ENCODE measurements at regions not wholly inside any gene's neighbourhood (a gene's known extent, or its start where the extent isn't known, plus 50 kb on each side); places are given as distances from the start of the nearest gene placed in this dataset.
A peak's percentile ranks its signal among the peaks of the same experiment; 100 is the strongest.

- peak overlapping the region; percentile 32; the same call in 1 of the 2 replicates for H3K27ac Mint-ChIP-seq
- peaks cover 58% of the 10 kb centered on the region for H3K4me1 Mint-ChIP-seq (ENCODE audit: low read depth)
- H3K36me3 Mint-ChIP-seq (ENCODE audit: low read depth): peaks cover 6% of the 10 kb centered on the region; the same call in 1 of the 2 replicates
- TF ChIP-seq CTCF (IDR thresholded peaks at IDR 0.05): no peak
- no peaks in the 10 kb centered on the region for H3K9me3 Mint-ChIP-seq
- no peak overlapping the region for H3K4me3 Mint-ChIP-seq
- H3K27me3 Mint-ChIP-seq (ENCODE audit: insufficient read depth): no peaks in the 10 kb centered on the region
- DNase-seq: no peak
These were observed 235.7 kb upstream of the ELL2 start for GRCh38 chr5:96197347-96197746.

GRCh38 chr5:96196890-96197289 lies 235.2 kb upstream of the ELL2 start:
- Mint-ChIP-seq H3K27ac (peak overlapping the region; percentile 32), H3K36me3 (ENCODE audit: low read depth) (peaks cover 6% of the 10 kb centered on the region; the same call in 1 of the 2 replicates), H3K27me3 (ENCODE audit: insufficient read depth) (no peaks in the 10 kb centered on the region), H3K4me1 (ENCODE audit: low read depth) (peaks cover 58% of the 10 kb centered on the region), H3K9me3 (no peaks in the 10 kb centered on the region), H3K4me3 (no peak overlapping the region)
- TF ChIP-seq CTCF (IDR thresholded peaks at IDR 0.05): no peak
- DNase-seq: no peak

- no peaks in the 10 kb centered on the region for H3K27me3 Mint-ChIP-seq (ENCODE audit: insufficient read depth)
- no peak for TF ChIP-seq CTCF (IDR thresholded peaks at IDR 0.05)
- peaks cover 58% of the 10 kb centered on the region for H3K4me1 Mint-ChIP-seq (ENCODE audit: low read depth)
- DNase-seq: no peak
- H3K27ac Mint-ChIP-seq: no peak overlapping the region
- no peak overlapping the region for H3K4me3 Mint-ChIP-seq
- peaks cover 6% of the 10 kb centered on the region; the same call in 1 of the 2 replicates for H3K36me3 Mint-ChIP-seq (ENCODE audit: low read depth)
- no peaks in the 10 kb centered on the region for H3K9me3 Mint-ChIP-seq
These were observed 234.8 kb upstream of the ELL2 start for GRCh38 chr5:96196407-96196806.

- peak; percentile 24 for DNase-seq
- H3K27ac Mint-ChIP-seq: peak overlapping the region; percentile 26; the same call in 1 of the 2 replicates
- TF ChIP-seq CTCF (IDR thresholded peaks at IDR 0.05): no peak
These were observed 233.5 kb upstream of the ELL2 start for GRCh38 chr5:96195123-96195522.

GRCh38 chr5:96194593-96194992 lies 232.9 kb upstream of the ELL2 start:
- no peak overlapping the region for H3K4me3 Mint-ChIP-seq
- no peak for DNase-seq
- TF ChIP-seq CTCF (IDR thresholded peaks at IDR 0.05): no peak
- no peaks in the 10 kb centered on the region for H3K27me3 Mint-ChIP-seq (ENCODE audit: insufficient read depth)
- no peaks in the 10 kb centered on the region for H3K9me3 Mint-ChIP-seq
- H3K36me3 Mint-ChIP-seq (ENCODE audit: low read depth): peaks cover 6% of the 10 kb centered on the region; the same call in 1 of the 2 replicates
- H3K27ac Mint-ChIP-seq: peak overlapping the region; percentile 26; the same call in 1 of the 2 replicates
- peaks cover 64% of the 10 kb centered on the region for H3K4me1 Mint-ChIP-seq (ENCODE audit: low read depth)

More at GRCh38 chr5:96195123-96195522, 233.5 kb upstream of the ELL2 start:
- Mint-ChIP-seq H3K4me3 (no peak overlapping the region), H3K4me1 (ENCODE audit: low read depth) (peaks cover 59% of the 10 kb centered on the region), H3K9me3 (no peaks in the 10 kb centered on the region), H3K36me3 (ENCODE audit: low read depth) (peaks cover 6% of the 10 kb centered on the region; the same call in 1 of the 2 replicates), H3K27me3 (ENCODE audit: insufficient read depth) (no peaks in the 10 kb centered on the region)

Data from HFFc6 (cell line).